Lung (tissue), 11 donors: ENCODE measurements at regions not wholly inside any gene's neighbourhood (a gene's known extent, or its start where the extent isn't known, plus 50 kb on each side); places are given as distances from the start of the nearest gene placed in this dataset.

Source experiments
- ATAC-seq: fragments of 200-7000 bp; cut with Tn5 transposase; one replicate; pipeline ENCODE4 v1.9.1; 2020; ENCODE audit warnings: moderate number of reproducible peaks; ENCODE audit not compliant: insufficient read depth, low FRiP score
- DNase-seq, 3 donors: peaks; one replicate each; pipeline ENCODE4 v3.0.0-alpha.2; 2013 to 2017
- H3K27ac ChIP-seq, 2 donors: one replicate each; pipeline ENCODE4 v1.5.1; 2013; ENCODE audit warnings: mild to moderate bottlenecking in 2 of 2, moderate library complexity in 2 of 2, control low read depth in 1 of 2, inconsistent platforms in 1 of 2, low read depth in 1 of 2, low read length in 1 of 2
- H3K27me3 ChIP-seq, 3 donors: one replicate each; pipeline ENCODE4 v1.5.1; 2013; ENCODE audit warnings: low read length in 2 of 3; ENCODE audit not compliant: control insufficient read depth in 3 of 3, insufficient read depth in 3 of 3
- H3K36me3 ChIP-seq, 4 donors: one replicate each; pipeline ENCODE4 v1.5.1; 2013; ENCODE audit warnings: low read length in 4 of 4, mild to moderate bottlenecking in 1 of 4, moderate library complexity in 1 of 4; ENCODE audit not compliant: control insufficient read depth in 4 of 4, insufficient read depth in 4 of 4
- H3K4me1 ChIP-seq, 5 donors: one replicate each; pipeline ENCODE4 v1.5.1; 2013; ENCODE audit warnings: low read length in 5 of 5, mild to moderate bottlenecking in 2 of 5, moderate library complexity in 1 of 5; ENCODE audit not compliant: control insufficient read depth in 5 of 5, insufficient read depth in 5 of 5
- H3K4me3 ChIP-seq: one replicate; pipeline ENCODE4 v1.5.1; 2013; ENCODE audit warnings: mild to moderate bottlenecking, control low read depth, moderate library complexity
- H3K9ac ChIP-seq, 2 donors: one replicate each; pipeline ENCODE4 v1.5.1; 2013; ENCODE audit warnings: low read length in 2 of 2, control low read depth in 1 of 2; ENCODE audit not compliant: insufficient read depth in 1 of 2
- H3K9me3 ChIP-seq, 4 donors: one replicate each; pipeline ENCODE4 v1.5.1; 2013; ENCODE audit warnings: low read length in 3 of 4, mild to moderate bottlenecking in 1 of 4, moderate library complexity in 1 of 4; ENCODE audit not compliant: control insufficient read depth in 4 of 4, insufficient read depth in 3 of 4
- WGBS, 2 donors: extraction: QIAGEN DNeasy Blood & Tissue Kit; methylation state at CpG; one replicate each; pipeline ENCODE4 v1.1.7; 2013; 5-methylcytosine and 5-hydroxymethylcytosine counted together
- TF ChIP-seq, protein P1 (sequence below): IDR thresholded peaks from 2 replicates; pipeline ENCODE4 v1.5.1; 2012; ENCODE audit warnings: mild to moderate bottlenecking; ENCODE audit errors: control extremely low read depth, extremely low read depth
- donor health status: control.
- donor health status: control.
- donor health status: Bipolar disorder and iron deficiency.
- donor health status: healthy.
- donor health status: DM: yes; HTN: yes; CAD: no.

DNA sequence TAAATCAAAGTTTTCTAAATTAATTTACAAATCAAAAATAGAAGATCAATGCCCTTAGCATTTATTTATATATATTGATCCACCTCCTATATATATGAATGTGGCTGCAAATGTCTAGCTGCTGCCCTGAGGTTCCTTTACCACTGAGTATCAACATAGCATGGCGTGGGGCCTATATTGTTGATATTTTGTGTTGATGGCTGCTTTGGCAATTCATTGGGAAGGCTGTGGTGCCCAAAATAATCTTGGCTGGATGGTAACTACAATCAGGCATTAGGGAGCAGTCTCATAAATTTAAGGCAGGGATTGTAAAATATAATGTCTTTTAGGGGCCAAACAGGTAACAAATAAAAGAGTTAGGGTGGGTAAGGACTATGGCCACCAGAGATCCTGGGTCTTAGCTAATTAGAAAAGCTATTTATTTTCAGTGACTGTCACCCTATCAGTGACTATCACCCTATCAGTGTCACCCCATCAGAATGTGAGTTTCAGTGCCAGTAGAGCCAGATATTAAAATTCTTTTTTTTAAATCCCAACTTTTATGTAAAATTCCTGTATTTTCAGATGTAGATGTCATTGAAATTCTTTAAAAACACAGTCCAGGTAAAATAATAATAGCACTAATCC lies 190.7 kb upstream of the PCSK5 start:
- TF ChIP-seq, protein P1, sequence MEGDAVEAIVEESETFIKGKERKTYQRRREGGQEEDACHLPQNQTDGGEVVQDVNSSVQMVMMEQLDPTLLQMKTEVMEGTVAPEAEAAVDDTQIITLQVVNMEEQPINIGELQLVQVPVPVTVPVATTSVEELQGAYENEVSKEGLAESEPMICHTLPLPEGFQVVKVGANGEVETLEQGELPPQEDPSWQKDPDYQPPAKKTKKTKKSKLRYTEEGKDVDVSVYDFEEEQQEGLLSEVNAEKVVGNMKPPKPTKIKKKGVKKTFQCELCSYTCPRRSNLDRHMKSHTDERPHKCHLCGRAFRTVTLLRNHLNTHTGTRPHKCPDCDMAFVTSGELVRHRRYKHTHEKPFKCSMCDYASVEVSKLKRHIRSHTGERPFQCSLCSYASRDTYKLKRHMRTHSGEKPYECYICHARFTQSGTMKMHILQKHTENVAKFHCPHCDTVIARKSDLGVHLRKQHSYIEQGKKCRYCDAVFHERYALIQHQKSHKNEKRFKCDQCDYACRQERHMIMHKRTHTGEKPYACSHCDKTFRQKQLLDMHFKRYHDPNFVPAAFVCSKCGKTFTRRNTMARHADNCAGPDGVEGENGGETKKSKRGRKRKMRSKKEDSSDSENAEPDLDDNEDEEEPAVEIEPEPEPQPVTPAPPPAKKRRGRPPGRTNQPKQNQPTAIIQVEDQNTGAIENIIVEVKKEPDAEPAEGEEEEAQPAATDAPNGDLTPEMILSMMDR = no peak
- H3K27ac ChIP-seq = peak overlapping the region in 1 of 2 donors; percentile 17
- no peaks in the 10 kb centered on the region for H3K36me3 ChIP-seq
- H3K9ac ChIP-seq = no peak overlapping the region
- DNase-seq (no peak), ATAC-seq (no peak)
- no peak overlapping the region for H3K4me3 ChIP-seq
- peaks cover 0 to 7% (median 0%) of the 10 kb centered on the region in 5 donors for H3K4me1 ChIP-seq
- WGBS, 2 donors = 90 to 94% methylated on average over 1 of the region's 1 CpG
- H3K27me3 ChIP-seq = no peaks in the 10 kb centered on the region
- no peaks in the 10 kb centered on the region for H3K9me3 ChIP-seq

DNA sequence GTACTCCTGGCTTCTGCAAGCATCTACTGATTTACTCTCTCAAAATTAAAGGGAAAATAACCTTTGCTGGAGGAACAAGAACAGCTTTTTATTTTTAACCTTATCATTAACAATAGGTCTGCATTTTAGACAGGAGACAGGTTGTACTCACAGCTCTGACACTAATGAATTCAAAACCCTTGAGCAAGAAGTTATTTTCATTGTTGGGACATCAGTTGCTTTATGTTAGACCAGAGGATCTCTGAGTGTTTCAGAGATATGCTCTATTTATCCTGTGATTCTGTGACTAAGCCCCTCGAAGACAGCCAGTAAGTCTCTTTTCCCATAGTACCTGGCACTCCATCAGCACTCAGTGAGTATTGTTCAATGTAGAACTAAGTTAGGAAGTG lies 190.2 kb upstream of the PCSK5 start:
- DNase-seq = no peak
- no peak overlapping the region for H3K4me3 ChIP-seq
- H3K9me3 ChIP-seq = no peaks in the 10 kb centered on the region
- no peaks in the 10 kb centered on the region for H3K27me3 ChIP-seq
- TF ChIP-seq, protein P1 = no peak
- H3K36me3 ChIP-seq = no peaks in the 10 kb centered on the region
- ATAC-seq = no peak
- H3K9ac ChIP-seq = no peak overlapping the region
- WGBS, 2 donors = 73 to 75% methylated on average over 1 of the region's 1 CpG
- peaks cover 0 to 7% (median 0%) of the 10 kb centered on the region in 5 donors for H3K4me1 ChIP-seq
- H3K27ac ChIP-seq = peak overlapping the region in 1 of 2 donors; percentile 33

DNA sequence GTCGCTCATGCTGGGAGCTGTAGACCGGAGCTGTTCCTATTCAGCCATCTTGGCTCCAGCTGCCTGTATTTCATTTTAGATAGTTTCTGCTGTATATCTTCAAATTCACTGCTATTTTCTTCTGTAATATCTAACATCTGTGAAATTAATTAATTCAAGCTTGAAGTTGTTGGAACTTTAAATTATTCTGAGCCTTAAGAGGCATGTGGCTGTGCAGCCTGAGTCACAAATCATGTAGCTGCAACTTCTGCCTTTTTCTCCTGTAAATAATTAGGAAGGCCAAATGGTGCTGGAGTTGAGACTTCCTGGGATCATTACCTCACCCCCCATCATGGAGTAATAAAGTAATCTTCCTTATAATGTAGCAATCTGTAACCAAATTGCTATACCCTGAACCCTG lies 183.3 kb upstream of the PCSK5 start:
- Histone ChIP-seq H3K36me3 (no peaks in the 10 kb centered on the region), H3K4me1 (peaks cover 0 to 2% (median 0%) of the 10 kb centered on the region in 5 donors), H3K9ac (no peak overlapping the region), H3K9me3 (no peaks in the 10 kb centered on the region), H3K27me3 (no peaks in the 10 kb centered on the region), H3K27ac (no peak overlapping the region), H3K4me3 (no peak overlapping the region)
- WGBS, 2 donors = 100% methylated on average over 2 of the region's 2 CpGs
- TF ChIP-seq, protein P1 = no peak
- ATAC-seq (no peak), DNase-seq (no peak)

DNA sequence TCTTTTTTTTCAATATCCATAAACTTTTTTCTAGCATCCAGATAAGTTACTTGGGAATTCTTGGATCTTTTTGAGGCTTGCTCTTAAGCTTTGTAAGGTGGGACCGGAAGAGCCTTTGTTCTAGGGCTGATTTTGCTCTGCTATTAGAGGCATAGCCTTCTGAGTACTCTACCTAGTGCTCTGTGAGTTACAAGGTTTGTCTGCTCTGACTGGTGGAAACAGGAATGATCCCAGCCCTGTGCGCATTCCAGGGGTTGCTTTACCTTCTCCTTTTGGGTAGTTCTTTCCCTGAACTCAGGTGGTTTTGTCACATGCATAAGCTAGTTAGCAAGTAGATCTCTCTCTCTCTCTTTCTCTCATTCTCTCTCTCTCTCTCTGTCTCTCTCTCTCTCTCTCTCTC lies 180.8 kb upstream of the PCSK5 start:
- H3K27me3 ChIP-seq = no peaks in the 10 kb centered on the region
- TF ChIP-seq, protein P1 = no peak
- DNase-seq (no peak), ATAC-seq (no peak)
- H3K4me3 ChIP-seq = no peak overlapping the region
- no peak overlapping the region for H3K9ac ChIP-seq
- peaks cover 0 to 9% (median 0%) of the 10 kb centered on the region in 5 donors for H3K4me1 ChIP-seq
- H3K9me3 ChIP-seq = no peaks in the 10 kb centered on the region
- H3K27ac ChIP-seq = no peak overlapping the region
- 72 to 79% methylated on average over 2 of the region's 2 CpGs for WGBS, 2 donors
- H3K36me3 ChIP-seq = no peaks in the 10 kb centered on the region
